Glutamatergic neuron (in vitro differentiated cells): ENCODE measurements at regions not wholly inside any gene's neighbourhood (a gene's known extent, or its start where the extent isn't known, plus 50 kb on each side); places are given as distances from the start of the nearest gene placed in this dataset.

Source experiments
- DNase-seq: peaks from one replicate; pipeline ENCODE4 v3.0.0; 2022
- H3K27ac Mint-ChIP-seq: one replicate; pipeline ENCODE4 v1.8.0; 2020; ENCODE audit warnings: mild to moderate bottlenecking, mixed read lengths, inconsistent platforms; ENCODE audit not compliant: unreplicated experiment
- H3K27me3 Mint-ChIP-seq: one replicate; pipeline ENCODE4 v1.8.0; 2020; ENCODE audit warnings: mild to moderate bottlenecking, moderate library complexity, mixed read lengths, inconsistent platforms; ENCODE audit not compliant: unreplicated experiment
- H3K36me3 Mint-ChIP-seq: one replicate; pipeline ENCODE4 v1.8.0; 2020; ENCODE audit warnings: mild to moderate bottlenecking, mixed read lengths, inconsistent platforms; ENCODE audit not compliant: unreplicated experiment
- H3K4me1 Mint-ChIP-seq: one replicate; pipeline ENCODE4 v1.8.0; 2020; ENCODE audit warnings: mild to moderate bottlenecking, low read depth, mixed read lengths, inconsistent platforms; ENCODE audit not compliant: unreplicated experiment
- H3K4me3 Mint-ChIP-seq: one replicate; pipeline ENCODE4 v1.8.0; 2020; ENCODE audit warnings: mild to moderate bottlenecking, mixed read lengths, inconsistent platforms; ENCODE audit not compliant: unreplicated experiment
- H3K9me3 Mint-ChIP-seq: one replicate; pipeline ENCODE4 v1.8.0; 2020; ENCODE audit warnings: mild to moderate bottlenecking, moderate library complexity, mixed read lengths, inconsistent platforms; ENCODE audit not compliant: unreplicated experiment
- TF ChIP-seq, protein P1 (sequence below): fragments of 200-600 bp; sonication (generic); IDR thresholded peaks from one replicate; pipeline ENCODE4 v1.5.0; 2021; ENCODE audit not compliant: partially characterized antibody, unreplicated experiment

GRCh38 chr12:88922816-88923215 is 342.5 kb upstream of the KITLG start:
- H3K27ac Mint-ChIP-seq: no peak overlapping the region
- no peak overlapping the region for H3K4me3 Mint-ChIP-seq
- H3K36me3 Mint-ChIP-seq: no peaks in the 10 kb centered on the region
- no peaks in the 10 kb centered on the region for H3K9me3 Mint-ChIP-seq
- DNase-seq: no peak
- H3K27me3 Mint-ChIP-seq: no peaks in the 10 kb centered on the region
- TF ChIP-seq, protein P1, sequence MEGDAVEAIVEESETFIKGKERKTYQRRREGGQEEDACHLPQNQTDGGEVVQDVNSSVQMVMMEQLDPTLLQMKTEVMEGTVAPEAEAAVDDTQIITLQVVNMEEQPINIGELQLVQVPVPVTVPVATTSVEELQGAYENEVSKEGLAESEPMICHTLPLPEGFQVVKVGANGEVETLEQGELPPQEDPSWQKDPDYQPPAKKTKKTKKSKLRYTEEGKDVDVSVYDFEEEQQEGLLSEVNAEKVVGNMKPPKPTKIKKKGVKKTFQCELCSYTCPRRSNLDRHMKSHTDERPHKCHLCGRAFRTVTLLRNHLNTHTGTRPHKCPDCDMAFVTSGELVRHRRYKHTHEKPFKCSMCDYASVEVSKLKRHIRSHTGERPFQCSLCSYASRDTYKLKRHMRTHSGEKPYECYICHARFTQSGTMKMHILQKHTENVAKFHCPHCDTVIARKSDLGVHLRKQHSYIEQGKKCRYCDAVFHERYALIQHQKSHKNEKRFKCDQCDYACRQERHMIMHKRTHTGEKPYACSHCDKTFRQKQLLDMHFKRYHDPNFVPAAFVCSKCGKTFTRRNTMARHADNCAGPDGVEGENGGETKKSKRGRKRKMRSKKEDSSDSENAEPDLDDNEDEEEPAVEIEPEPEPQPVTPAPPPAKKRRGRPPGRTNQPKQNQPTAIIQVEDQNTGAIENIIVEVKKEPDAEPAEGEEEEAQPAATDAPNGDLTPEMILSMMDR: no peak
- no peaks in the 10 kb centered on the region for H3K4me1 Mint-ChIP-seq

- TF ChIP-seq, protein P1: no peak
- DNase-seq: no peak
- Mint-ChIP-seq H3K27ac (no peak overlapping the region), H3K4me3 (no peak overlapping the region), H3K27me3 (no peaks in the 10 kb centered on the region), H3K9me3 (no peaks in the 10 kb centered on the region), H3K36me3 (no peaks in the 10 kb centered on the region), H3K4me1 (no peaks in the 10 kb centered on the region)
Measured at GRCh38 chr12:88921890-88922532, 341.7 kb upstream of the KITLG start.

DNA sequence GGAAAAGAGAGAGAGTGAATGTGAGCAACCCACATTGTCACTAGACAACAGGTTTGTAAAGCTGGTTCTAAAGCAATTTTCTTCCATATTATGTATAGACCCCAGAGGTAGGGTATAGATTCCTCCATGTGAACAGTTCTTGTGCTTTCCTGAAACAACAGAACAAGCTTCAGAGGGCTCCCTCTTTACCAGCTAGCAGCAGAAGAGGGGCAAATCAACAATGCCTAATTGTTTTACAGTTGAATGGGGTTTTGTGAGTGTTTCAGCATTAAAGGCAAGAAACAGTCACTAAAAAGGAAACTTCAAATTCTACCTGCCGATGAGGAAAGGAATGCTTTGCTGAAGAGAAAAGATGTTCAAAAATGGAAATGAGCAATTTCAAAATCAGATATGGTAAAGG is 341.2 kb upstream of the KITLG start:
- H3K27me3 Mint-ChIP-seq: no peaks in the 10 kb centered on the region
- TF ChIP-seq, protein P1: no peak
- no peak overlapping the region for H3K4me3 Mint-ChIP-seq
- no peaks in the 10 kb centered on the region for H3K4me1 Mint-ChIP-seq
- H3K9me3 Mint-ChIP-seq: no peaks in the 10 kb centered on the region
- no peak for DNase-seq
- no peaks in the 10 kb centered on the region for H3K36me3 Mint-ChIP-seq
- no peak overlapping the region for H3K27ac Mint-ChIP-seq

GRCh38 chr12:88918161-88918560 is 337.9 kb upstream of the KITLG start:
- no peak for DNase-seq
- Mint-ChIP-seq H3K27ac (no peak overlapping the region), H3K4me1 (no peaks in the 10 kb centered on the region), H3K9me3 (peaks cover 2% of the 10 kb centered on the region), H3K27me3 (no peaks in the 10 kb centered on the region), H3K4me3 (no peak overlapping the region), H3K36me3 (peaks cover 9% of the 10 kb centered on the region)
- TF ChIP-seq, protein P1: no peak

GRCh38 chr12:88914967-88915366 is 334.7 kb upstream of the KITLG start:
- TF ChIP-seq, protein P1: no peak
- DNase-seq: no peak
- Mint-ChIP-seq H3K36me3 (peaks cover 9% of the 10 kb centered on the region), H3K27me3 (no peaks in the 10 kb centered on the region), H3K27ac (no peak overlapping the region), H3K4me1 (no peaks in the 10 kb centered on the region), H3K9me3 (peaks cover 2% of the 10 kb centered on the region), H3K4me3 (no peak overlapping the region)
